ENCODE measurements at regions not wholly inside any gene's neighbourhood (a gene's known extent, or its start where the extent isn't known, plus 50 kb on each side); places are given as distances from the start of the nearest gene placed in this dataset.
"Not testable (repeated sequence)": the region's sequence is repeated elsewhere in the genome, so short reads cannot be mapped to it uniquely, and the experiment has no call there.

DNA sequence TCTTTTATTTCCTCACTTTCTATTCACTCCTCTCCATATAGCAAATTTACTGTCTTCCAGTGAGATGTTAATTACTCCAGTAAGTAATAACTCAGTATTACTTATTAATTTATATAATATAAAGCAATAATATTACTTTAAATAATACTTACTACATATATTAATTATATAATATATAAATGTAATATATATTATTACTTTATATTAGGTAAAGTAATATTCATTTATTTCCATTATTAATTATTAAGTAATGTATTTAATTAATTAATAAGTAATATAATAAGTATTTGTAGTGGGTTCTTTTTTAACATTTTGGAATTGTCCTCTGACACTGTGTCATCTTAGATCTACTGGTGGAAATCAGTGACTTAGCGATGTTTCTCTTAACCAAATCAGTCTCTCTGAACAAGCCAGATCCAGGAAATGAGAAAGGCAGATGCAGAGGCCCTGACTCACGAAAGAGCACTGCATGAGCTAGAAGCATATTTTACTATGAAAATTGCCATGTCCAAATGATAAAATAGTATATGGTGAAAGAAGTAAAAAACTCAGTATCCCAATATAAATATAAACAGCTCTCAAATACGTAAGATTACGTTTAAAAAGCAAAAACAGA is 115.9 kb downstream of the DSEL start:
- TF ChIP-seq, protein P1, sequence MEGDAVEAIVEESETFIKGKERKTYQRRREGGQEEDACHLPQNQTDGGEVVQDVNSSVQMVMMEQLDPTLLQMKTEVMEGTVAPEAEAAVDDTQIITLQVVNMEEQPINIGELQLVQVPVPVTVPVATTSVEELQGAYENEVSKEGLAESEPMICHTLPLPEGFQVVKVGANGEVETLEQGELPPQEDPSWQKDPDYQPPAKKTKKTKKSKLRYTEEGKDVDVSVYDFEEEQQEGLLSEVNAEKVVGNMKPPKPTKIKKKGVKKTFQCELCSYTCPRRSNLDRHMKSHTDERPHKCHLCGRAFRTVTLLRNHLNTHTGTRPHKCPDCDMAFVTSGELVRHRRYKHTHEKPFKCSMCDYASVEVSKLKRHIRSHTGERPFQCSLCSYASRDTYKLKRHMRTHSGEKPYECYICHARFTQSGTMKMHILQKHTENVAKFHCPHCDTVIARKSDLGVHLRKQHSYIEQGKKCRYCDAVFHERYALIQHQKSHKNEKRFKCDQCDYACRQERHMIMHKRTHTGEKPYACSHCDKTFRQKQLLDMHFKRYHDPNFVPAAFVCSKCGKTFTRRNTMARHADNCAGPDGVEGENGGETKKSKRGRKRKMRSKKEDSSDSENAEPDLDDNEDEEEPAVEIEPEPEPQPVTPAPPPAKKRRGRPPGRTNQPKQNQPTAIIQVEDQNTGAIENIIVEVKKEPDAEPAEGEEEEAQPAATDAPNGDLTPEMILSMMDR (IDR thresholded peaks at IDR 0.05; ENCODE audit: low read depth, low read length, missing input control) = no peak
- TF ChIP-seq RAD21 (IDR thresholded peaks at IDR 0.05) = no peak
- TF ChIP-seq, protein P2, sequence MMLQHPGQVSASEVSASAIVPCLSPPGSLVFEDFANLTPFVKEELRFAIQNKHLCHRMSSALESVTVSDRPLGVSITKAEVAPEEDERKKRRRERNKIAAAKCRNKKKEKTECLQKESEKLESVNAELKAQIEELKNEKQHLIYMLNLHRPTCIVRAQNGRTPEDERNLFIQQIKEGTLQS (IDR thresholded peaks at IDR 0.05) = no peak
- no peak for TF ChIP-seq TAF1 (conservative IDR thresholded peaks at IDR 0.05)
- TF ChIP-seq, protein P3, sequence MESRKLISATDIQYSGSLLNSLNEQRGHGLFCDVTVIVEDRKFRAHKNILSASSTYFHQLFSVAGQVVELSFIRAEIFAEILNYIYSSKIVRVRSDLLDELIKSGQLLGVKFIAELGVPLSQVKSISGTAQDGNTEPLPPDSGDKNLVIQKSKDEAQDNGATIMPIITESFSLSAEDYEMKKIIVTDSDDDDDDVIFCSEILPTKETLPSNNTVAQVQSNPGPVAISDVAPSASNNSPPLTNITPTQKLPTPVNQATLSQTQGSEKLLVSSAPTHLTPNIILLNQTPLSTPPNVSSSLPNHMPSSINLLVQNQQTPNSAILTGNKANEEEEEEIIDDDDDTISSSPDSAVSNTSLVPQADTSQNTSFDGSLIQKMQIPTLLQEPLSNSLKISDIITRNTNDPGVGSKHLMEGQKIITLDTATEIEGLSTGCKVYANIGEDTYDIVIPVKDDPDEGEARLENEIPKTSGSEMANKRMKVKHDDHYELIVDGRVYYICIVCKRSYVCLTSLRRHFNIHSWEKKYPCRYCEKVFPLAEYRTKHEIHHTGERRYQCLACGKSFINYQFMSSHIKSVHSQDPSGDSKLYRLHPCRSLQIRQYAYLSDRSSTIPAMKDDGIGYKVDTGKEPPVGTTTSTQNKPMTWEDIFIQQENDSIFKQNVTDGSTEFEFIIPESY (IDR thresholded peaks at IDR 0.05) = no peak
- TF ChIP-seq GABPA (IDR thresholded peaks at IDR 0.05 in 1 of 2, conservative IDR thresholded peaks at IDR 0.05 in 1 of 2) = no peak
- TF ChIP-seq JUND (IDR thresholded peaks at IDR 0.05) = no peak
- no peak for TF ChIP-seq RXRA (IDR thresholded peaks at IDR 0.05)
- WGBS = 87% methylated on average over 4 of the region's 4 CpGs
- DNase-seq (ENCODE audit: low spot score) = no peak
- Histone ChIP-seq H3K27ac (ENCODE audit: low read depth in 1 of 2, low read length in 2 of 2) (no peak overlapping the region), H3K9me3 (ENCODE audit: control insufficient read depth in 4 of 4, low read length in 3 of 4) (no peaks in the 10 kb centered on the region), H3K27me3 (ENCODE audit: control insufficient read depth in 4 of 4, insufficient read depth in 4 of 4, low read length in 3 of 4) (no peaks in the 10 kb centered on the region), H3K36me3 (ENCODE audit: control insufficient read depth in 4 of 4, insufficient read depth in 3 of 4, low read depth in 1 of 4, low read length in 3 of 4) (no peaks in the 10 kb centered on the region), H3K9ac (ENCODE audit: low read depth in 1 of 2, low read length in 2 of 2) (no peak overlapping the region), H3K4me3 (ENCODE audit: low read depth in 1 of 3, low read length in 3 of 3) (no peak overlapping the region), H3K4me1 (ENCODE audit: control insufficient read depth in 4 of 4, insufficient read depth in 4 of 4, low read length in 3 of 4) (no peaks in the 10 kb centered on the region)

DNA sequence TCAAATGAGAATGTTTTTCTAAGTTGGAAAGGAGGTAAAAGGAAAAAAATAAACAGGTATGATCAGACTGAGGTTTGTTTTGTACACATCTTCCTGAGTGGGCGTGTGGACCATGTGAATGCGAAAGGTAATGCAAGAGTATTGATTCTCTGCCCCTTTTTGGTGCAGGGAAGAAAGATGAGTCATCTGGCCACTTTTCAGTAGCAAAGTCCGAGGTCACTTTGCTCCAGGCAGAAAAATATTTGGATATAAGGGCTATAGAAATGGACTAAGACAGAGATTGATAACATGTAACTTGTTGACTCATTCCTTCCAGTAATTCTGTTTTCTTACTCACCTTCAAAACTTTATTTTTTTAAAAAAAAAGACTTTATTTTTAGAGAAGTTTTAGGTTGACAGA is 130.5 kb downstream of the DSEL start:
- no peak overlapping the region for H3K27ac ChIP-seq (ENCODE audit: low read depth in 1 of 2, low read length in 2 of 2)
- 23% methylated on average over 3 of the region's 3 CpGs for WGBS

DNA sequence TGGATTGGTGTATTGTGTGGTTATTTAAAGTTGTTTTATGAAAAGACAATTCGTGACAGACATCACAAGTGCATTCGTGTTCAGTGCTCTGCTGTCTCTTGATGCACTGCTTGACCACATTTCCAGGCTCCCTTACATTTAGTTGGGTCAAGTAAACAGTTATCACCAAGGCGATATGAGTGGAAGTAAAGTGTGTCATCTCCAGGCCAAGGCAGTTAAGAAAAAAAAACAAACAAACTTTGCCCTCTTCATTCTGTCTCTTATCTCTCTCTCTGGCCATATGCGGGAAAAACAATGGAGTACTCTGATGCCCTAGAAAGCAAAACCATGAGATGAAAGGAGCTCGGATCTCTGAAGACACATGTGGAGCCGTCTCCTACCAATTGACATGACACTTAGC is 131.1 kb downstream of the DSEL start:
- WGBS = 26% methylated on average over 6 of the region's 6 CpGs
- Histone ChIP-seq H3K4me3 (ENCODE audit: low read depth in 1 of 3, low read length in 3 of 3) (no peak overlapping the region), H3K9me3 (ENCODE audit: control insufficient read depth in 4 of 4, low read length in 3 of 4) (no peaks in the 10 kb centered on the region), H3K27ac (ENCODE audit: low read depth in 1 of 2, low read length in 2 of 2) (no peak overlapping the region), H3K4me1 (ENCODE audit: control insufficient read depth in 4 of 4, insufficient read depth in 4 of 4, low read length in 3 of 4) (no peaks in the 10 kb centered on the region), H3K36me3 (ENCODE audit: control insufficient read depth in 4 of 4, insufficient read depth in 3 of 4, low read depth in 1 of 4, low read length in 3 of 4) (no peaks in the 10 kb centered on the region), H3K27me3 (ENCODE audit: control insufficient read depth in 4 of 4, insufficient read depth in 4 of 4, low read length in 3 of 4) (peaks cover 0 to 3% (median 0%) of the 10 kb centered on the region in 4 donors), H3K9ac (ENCODE audit: low read depth in 1 of 2, low read length in 2 of 2) (no peak overlapping the region)
- TF ChIP-seq JUND (IDR thresholded peaks at IDR 0.05) = no peak
- TF ChIP-seq EGR1 (IDR thresholded peaks at IDR 0.05; ENCODE audit: low read depth in 2 of 2) = no peak
- TF ChIP-seq RAD21 (IDR thresholded peaks at IDR 0.05) = no peak
- no peak for TF ChIP-seq NR2F2 (IDR thresholded peaks at IDR 0.05)
- no peak for TF ChIP-seq HNF4G (IDR thresholded peaks at IDR 0.05)
- TF ChIP-seq FOXA1 (IDR thresholded peaks at IDR 0.05) = no peak
- TF ChIP-seq, protein P4, sequence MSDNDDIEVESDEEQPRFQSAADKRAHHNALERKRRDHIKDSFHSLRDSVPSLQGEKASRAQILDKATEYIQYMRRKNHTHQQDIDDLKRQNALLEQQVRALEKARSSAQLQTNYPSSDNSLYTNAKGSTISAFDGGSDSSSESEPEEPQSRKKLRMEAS (IDR thresholded peaks at IDR 0.05) = no peak
- no peak for TF ChIP-seq GABPA (IDR thresholded peaks at IDR 0.05 in 1 of 2, conservative IDR thresholded peaks at IDR 0.05 in 1 of 2)
- TF ChIP-seq, protein P2 (IDR thresholded peaks at IDR 0.05) = no peak
- no peak for TF ChIP-seq RXRA (IDR thresholded peaks at IDR 0.05)
- TF ChIP-seq YY1 (IDR thresholded peaks at IDR 0.05) = no peak
- TF ChIP-seq HNF4A (conservative IDR thresholded peaks at IDR 0.05) = no peak
- TF ChIP-seq, protein P1 (IDR thresholded peaks at IDR 0.05; ENCODE audit: low read depth, low read length, missing input control) = no peak
- no peak for TF ChIP-seq FOXA2 (IDR thresholded peaks at IDR 0.05)
- DNase-seq (ENCODE audit: low spot score) = no peak

More for the DNA sequence above, 130.5 kb downstream of the DSEL start:
- H3K27me3 ChIP-seq (ENCODE audit: control insufficient read depth in 4 of 4, insufficient read depth in 4 of 4, low read length in 3 of 4) = peaks cover 0 to 3% (median 0%) of the 10 kb centered on the region in 4 donors
- no peaks in the 10 kb centered on the region for H3K4me1 ChIP-seq (ENCODE audit: control insufficient read depth in 4 of 4, insufficient read depth in 4 of 4, low read length in 3 of 4)
- no peaks in the 10 kb centered on the region for H3K9me3 ChIP-seq (ENCODE audit: control insufficient read depth in 4 of 4, low read length in 3 of 4)
- H3K4me3 ChIP-seq (ENCODE audit: low read depth in 1 of 3, low read length in 3 of 3) = no peak overlapping the region
- DNase-seq (ENCODE audit: low spot score) = no peak
- TF ChIP-seq JUND (IDR thresholded peaks at IDR 0.05) (peak in 1 of 2 donors; percentile 61), HNF4A (conservative IDR thresholded peaks at IDR 0.05) (peak in 1 of 2 donors; percentile 37), RAD21 (IDR thresholded peaks at IDR 0.05) (no peak)
- H3K36me3 ChIP-seq (ENCODE audit: control insufficient read depth in 4 of 4, insufficient read depth in 3 of 4, low read depth in 1 of 4, low read length in 3 of 4) = no peaks in the 10 kb centered on the region
- H3K9ac ChIP-seq (ENCODE audit: low read depth in 1 of 2, low read length in 2 of 2) = no peak overlapping the region

DNA sequence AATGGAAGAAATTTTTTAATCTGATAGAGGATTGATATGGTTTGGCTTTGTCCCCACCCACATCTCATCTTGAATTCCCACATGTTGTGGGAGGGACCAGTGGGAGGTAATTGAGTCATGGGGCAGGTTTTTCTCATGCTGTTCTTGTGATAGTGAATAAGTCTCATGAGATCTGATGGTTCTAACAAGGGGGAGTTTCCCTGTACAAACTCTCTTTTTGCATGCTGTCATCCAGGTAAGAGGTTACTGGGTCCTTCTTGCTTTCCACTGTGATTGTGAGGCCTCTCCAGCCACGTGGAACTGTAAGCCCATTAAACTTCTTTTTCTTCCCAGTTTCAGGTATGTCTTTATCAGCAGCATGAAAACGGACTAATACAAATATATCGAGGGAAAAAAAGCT is 132.5 kb downstream of the DSEL start:
- not testable (repeated sequence) for H3K27ac ChIP-seq (ENCODE audit: low read depth in 1 of 2, low read length in 2 of 2); H3K36me3 ChIP-seq (ENCODE audit: control insufficient read depth in 4 of 4, insufficient read depth in 3 of 4, low read depth in 1 of 4, low read length in 3 of 4); H3K4me3 ChIP-seq (ENCODE audit: low read depth in 1 of 3, low read length in 3 of 3); H3K27me3 ChIP-seq (ENCODE audit: control insufficient read depth in 4 of 4, insufficient read depth in 4 of 4, low read length in 3 of 4); H3K9ac ChIP-seq (ENCODE audit: low read depth in 1 of 2, low read length in 2 of 2); H3K4me1 ChIP-seq (ENCODE audit: control insufficient read depth in 4 of 4, insufficient read depth in 4 of 4, low read length in 3 of 4); DNase-seq (ENCODE audit: low spot score); H3K9me3 ChIP-seq (ENCODE audit: control insufficient read depth in 4 of 4, low read length in 3 of 4)
- WGBS = 64% methylated on average over 3 of the region's 3 CpGs

Measured in liver (tissue), 8 donors.